SK-N-MC (cell line): ENCODE measurements at regions not wholly inside any gene's neighbourhood (a gene's known extent, or its start where the extent isn't known, plus 50 kb on each side); places are given as distances from the start of the nearest gene placed in this dataset.

Experiments
- FOXP2 ChIP-seq: optimal IDR thresholded peaks from 2 replicates; pipeline ENCODE3; 2011; ENCODE audit warnings: mild to moderate bottlenecking, moderate library complexity; ENCODE audit not compliant: insufficient read depth; ENCODE audit errors: extremely low read length, control extremely low read depth
- POLR2AphosphoS5 ChIP-seq: IDR thresholded peaks from 2 replicates; pipeline ENCODE4 v1.6.1; 2012; ENCODE audit warnings: mild to moderate bottlenecking, low read depth, low read length, borderline replicate concordance

- TF ChIP-seq POLR2AphosphoS5 (no peak), FOXP2 (no peak)
These were observed 1314.1 kb upstream of the CDH6 start for GRCh38 chr5:29879401-29879800.
